SU-DHL-6 (cell line): ENCODE measurements at regions not wholly inside any gene's neighbourhood (a gene's known extent, or its start where the extent isn't known, plus 50 kb on each side); places are given as distances from the start of the nearest gene placed in this dataset.

ENCODE experiments used
- CTCF ChIP-seq: fragments of 200-600 bp; sonication (generic); IDR thresholded peaks from one replicate; pipeline ENCODE4 v1.5.1; 2017; ENCODE audit warnings: antibody characterized with exemption, mild to moderate bottlenecking, low read length, moderate library complexity; ENCODE audit not compliant: insufficient read depth, poor library complexity, severe bottlenecking
- EZH2phosphoT487 ChIP-seq: fragments of 200-600 bp; sonication (generic), shearing (Covaris generic); conservative IDR thresholded peaks from 2 replicates; pipeline ENCODE4 v1.6.1; 2018; ENCODE audit warnings: mild to moderate bottlenecking, antibody characterized with exemption, low read length, moderate library complexity, mixed read lengths

GRCh38 chr6:81565071-81565470 is 187.4 kb downstream of the TENT5A start:
- TF ChIP-seq CTCF (no peak), EZH2phosphoT487 (no peak)
